Cardiac fibroblast (primary cell): ENCODE measurements at regions not wholly inside any gene's neighbourhood (a gene's known extent, or its start where the extent isn't known, plus 50 kb on each side); places are given as distances from the start of the nearest gene placed in this dataset.

ENCODE experiments used
- DNase-seq, 2 donors: peaks; one replicate each; pipeline versions ENCODE4 v3.0.0 to v3.0.0-alpha.2; 2010; ENCODE audit warnings: low read depth in 2 of 2
- H3K4me3 ChIP-seq, 2 donors: replicated peaks in 1 of 2; 1 replicate in 1 of 2; 2 replicates in 1 of 2; pipeline ENCODE4 v1.5.1; 2011; ENCODE audit warnings: low read depth in 2 of 2, low read length in 2 of 2, mild to moderate bottlenecking in 2 of 2, moderate library complexity in 1 of 2
- TF ChIP-seq, protein P1 (sequence below): IDR thresholded peaks from one replicate; pipeline ENCODE4 v1.5.1; 2011; ENCODE audit warnings: low read depth, mild to moderate bottlenecking, low read length, inconsistent platforms

DNA sequence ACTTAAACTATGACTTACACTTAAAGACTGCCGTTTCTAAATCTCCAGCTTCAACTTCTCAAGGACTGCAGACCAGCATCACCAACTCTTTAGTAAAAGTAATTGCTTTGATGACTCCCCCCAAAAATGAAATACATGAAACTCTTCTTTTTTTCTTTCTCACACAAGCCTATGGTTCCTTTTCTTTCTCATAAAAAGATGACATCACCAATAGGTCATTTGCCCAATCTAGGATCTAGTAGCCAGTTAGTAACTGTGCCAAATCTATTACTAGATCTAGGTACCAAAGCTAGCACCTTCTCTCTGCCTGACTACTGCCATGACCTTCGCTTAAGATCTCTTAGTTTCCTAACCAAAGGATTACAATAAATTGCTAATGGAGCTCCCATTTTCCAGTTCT lies 1266.0 kb upstream of the ADGRL4 start:
- TF ChIP-seq, protein P1, sequence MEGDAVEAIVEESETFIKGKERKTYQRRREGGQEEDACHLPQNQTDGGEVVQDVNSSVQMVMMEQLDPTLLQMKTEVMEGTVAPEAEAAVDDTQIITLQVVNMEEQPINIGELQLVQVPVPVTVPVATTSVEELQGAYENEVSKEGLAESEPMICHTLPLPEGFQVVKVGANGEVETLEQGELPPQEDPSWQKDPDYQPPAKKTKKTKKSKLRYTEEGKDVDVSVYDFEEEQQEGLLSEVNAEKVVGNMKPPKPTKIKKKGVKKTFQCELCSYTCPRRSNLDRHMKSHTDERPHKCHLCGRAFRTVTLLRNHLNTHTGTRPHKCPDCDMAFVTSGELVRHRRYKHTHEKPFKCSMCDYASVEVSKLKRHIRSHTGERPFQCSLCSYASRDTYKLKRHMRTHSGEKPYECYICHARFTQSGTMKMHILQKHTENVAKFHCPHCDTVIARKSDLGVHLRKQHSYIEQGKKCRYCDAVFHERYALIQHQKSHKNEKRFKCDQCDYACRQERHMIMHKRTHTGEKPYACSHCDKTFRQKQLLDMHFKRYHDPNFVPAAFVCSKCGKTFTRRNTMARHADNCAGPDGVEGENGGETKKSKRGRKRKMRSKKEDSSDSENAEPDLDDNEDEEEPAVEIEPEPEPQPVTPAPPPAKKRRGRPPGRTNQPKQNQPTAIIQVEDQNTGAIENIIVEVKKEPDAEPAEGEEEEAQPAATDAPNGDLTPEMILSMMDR: no peak
- H3K4me3 ChIP-seq: no peak overlapping the region
- DNase-seq: no peak

DNA sequence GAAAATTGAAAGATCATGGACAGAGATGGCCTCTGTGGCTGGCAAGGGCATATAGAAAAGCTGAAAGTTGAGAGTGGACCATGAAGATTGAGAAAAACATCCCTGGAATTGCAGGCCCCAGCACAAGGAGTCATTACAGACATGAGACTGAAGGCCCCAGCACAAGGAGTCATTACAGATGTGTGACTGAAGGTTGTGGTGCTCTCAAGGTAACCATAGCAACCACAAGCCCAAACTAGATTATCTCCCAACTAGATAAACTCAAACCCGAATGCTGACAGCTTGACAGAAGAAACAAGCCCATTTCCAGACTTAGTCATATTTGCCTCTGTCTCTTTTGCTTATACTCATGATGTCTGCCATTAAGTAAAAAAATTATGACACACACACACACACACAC lies 1252.1 kb upstream of the ADGRL4 start:
- peak in 1 of 2 donors; percentile 32 for DNase-seq
- TF ChIP-seq, protein P1: no peak
- no peak overlapping the region for H3K4me3 ChIP-seq

DNA sequence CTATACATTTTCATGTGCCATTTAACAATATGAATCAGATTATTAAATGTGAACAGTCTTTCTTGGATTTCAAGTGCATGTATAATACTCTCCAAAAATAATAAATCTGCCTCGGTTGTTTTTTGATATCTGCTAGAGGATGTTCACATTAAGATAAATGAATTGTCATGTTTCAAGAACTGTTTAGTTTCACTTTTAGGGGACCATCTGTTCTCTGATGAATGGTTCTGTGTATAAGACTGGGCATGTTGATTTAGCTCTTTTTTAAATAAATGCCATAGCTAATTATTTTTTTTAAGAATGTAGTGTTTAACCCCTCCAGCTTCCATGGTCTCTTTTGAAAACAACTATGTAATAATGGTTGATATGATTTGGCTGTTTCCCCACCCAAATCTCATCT lies 1245.1 kb upstream of the ADGRL4 start:
- no peak for DNase-seq
- TF ChIP-seq, protein P1: no peak
- H3K4me3 ChIP-seq: no peak overlapping the region

DNA sequence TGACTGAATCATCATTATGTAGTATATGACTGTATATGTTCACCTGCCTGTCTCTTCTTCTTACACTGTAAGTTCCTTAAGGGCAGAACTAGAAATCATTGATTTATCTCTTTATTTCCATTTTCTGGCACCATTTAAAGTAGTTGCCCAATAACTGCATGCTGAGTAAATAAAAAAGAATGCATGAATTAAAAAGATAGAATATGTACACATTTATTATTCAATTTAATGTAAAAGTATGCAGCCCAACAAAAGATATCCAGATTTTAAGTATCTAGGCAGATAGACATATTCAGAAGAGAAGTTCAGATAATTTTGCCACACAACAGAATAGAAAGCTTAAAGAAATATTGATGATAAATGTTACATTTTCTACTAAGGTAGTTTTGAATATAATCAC lies 1244.6 kb upstream of the ADGRL4 start:
- no peak overlapping the region for H3K4me3 ChIP-seq
- TF ChIP-seq, protein P1: no peak
- DNase-seq: no peak

DNA sequence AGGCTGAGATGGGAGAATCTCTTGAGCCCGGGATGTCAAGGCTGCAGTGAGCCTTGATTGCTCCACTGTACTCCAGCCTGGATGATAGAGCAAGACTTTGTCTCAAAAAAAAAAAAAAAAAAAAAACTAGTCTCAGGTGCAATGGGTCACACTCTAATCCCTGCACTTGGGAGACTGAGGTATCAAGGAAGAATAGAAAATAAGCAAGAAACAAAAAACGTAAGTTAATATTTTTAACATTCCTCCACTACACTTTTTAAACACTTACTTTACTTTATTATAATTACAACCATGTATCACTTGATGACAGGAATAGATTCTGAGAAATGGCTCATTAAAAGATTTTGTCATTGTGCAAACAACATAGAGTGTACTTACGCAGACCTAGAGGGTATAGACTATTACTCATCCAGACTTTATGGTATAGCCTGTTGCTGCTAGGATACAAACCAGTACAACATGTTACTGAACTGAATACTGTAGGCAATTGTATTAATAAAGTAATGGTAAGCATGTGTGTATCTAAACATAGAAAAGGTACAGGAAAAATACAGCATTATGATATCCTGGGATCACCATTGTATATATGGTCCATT lies 1244.1 kb upstream of the ADGRL4 start:
- no peak overlapping the region for H3K4me3 ChIP-seq
- TF ChIP-seq, protein P1: no peak
- DNase-seq: no peak

DNA sequence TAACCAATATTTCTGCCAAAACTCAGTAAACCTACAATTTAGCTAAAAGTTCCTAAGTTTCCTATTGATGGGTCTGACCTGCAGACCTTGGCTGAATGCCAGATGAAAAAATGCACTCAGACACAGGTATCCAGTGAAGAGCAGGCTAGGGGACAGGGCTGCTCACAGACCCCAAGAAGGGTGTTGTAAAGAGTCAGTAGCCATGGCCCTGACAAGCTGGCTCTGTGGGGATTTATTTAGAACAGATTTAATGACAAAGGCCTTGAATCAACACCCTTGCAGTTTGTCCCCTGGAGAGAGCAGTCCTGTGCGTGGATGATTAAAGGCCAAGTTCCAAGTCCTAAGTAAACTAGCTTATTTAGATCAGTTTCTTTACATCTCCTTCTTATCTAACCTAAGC lies 1243.2 kb upstream of the ADGRL4 start:
- no peak overlapping the region for H3K4me3 ChIP-seq
- DNase-seq: no peak
- TF ChIP-seq, protein P1: no peak

DNA sequence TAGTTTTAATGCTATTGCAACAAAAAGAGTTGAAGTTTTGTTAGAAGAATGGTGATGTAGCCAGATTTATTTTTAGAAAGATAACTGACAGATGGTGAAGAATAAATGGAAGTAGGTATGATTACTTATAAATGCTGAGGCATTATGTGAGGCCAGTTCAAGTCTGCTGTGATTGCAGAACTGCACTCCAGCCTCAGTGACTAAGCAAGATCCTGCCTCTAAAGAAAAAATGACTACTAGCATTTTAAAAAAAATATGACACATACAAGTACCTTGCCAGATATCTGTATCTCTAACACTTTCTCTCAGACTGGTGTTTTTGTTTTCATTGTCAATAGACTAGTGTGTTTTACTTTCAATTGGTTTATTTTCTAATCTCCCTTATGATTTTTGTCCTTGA lies 1242.4 kb upstream of the ADGRL4 start:
- peak; percentile 61 to 63 for DNase-seq
- H3K4me3 ChIP-seq: no peak overlapping the region
- TF ChIP-seq, protein P1: no peak
